OCI-LY7 (cell line): ENCODE measurements at regions not wholly inside any gene's neighbourhood (a gene's known extent, or its start where the extent isn't known, plus 50 kb on each side); places are given as distances from the start of the nearest gene placed in this dataset.

Experiments used
- BruUV-seq: library from RNA; stranded (reverse); fragments of 400-500 nt; replicated peaks from 2 replicates; lab custom pipeline; 2021; lab: Mats Ljungman, UMichigan
- CTCF ChIA-PET: fragments of 300-600 bp; sonication (Branson Sonifier 250); formaldehyde crosslinking; loops from one replicate; lab custom pipeline; 2022; ENCODE audit warnings: antibody characterized with exemption; ENCODE audit not compliant: unreplicated experiment; lab: Charles Lee
- POLR2A ChIA-PET: fragments of 300-600 bp; sonication (Branson Sonifier 250); formaldehyde crosslinking; loops from one replicate; lab custom pipeline; 2022; ENCODE audit warnings: antibody characterized with exemption; lab: Charles Lee
- DNase-seq: peaks from one replicate; pipeline ENCODE4 v3.0.0-alpha.2; 2015; ENCODE audit warnings: low spot score
- H2AFZ ChIP-seq: fragments of 200-600 bp; sonication (generic), shearing (Covaris generic); 2 replicates; pipeline ENCODE4 v1.6.1; 2014; ENCODE audit warnings: mild to moderate bottlenecking, antibody characterized with exemption, low read length, moderate library complexity
- H3K27ac ChIP-seq: fragments of 200-600 bp; sonication (generic); 2 replicates; pipeline ENCODE4 v1.5.1; 2014; ENCODE audit warnings: mixed run types, low read depth, mild to moderate bottlenecking, moderate library complexity, low read length, inconsistent platforms; ENCODE audit not compliant: poor library complexity, severe bottlenecking
- H3K36me3 ChIP-seq: fragments of 200-600 bp; sonication (generic); 2 replicates; pipeline ENCODE4 v1.6.1; 2014; ENCODE audit warnings: mild to moderate bottlenecking, antibody characterized with exemption, low read length, moderate library complexity, mixed read lengths; ENCODE audit not compliant: insufficient read depth
- H3K4me1 ChIP-seq: fragments of 200-600 bp; sonication (generic); 2 replicates; pipeline ENCODE4 v1.5.1; 2014; ENCODE audit warnings: mild to moderate bottlenecking, low read length; ENCODE audit not compliant: insufficient read depth, poor library complexity, severe bottlenecking
- H3K4me2 ChIP-seq: fragments of 200-600 bp; sonication (generic); 2 replicates; pipeline ENCODE4 v1.6.1; 2014; ENCODE audit warnings: mild to moderate bottlenecking, low read length
- H3K4me3 ChIP-seq: fragments of 200-600 bp; sonication (generic); 2 replicates; pipeline ENCODE4 v1.5.1; 2014; ENCODE audit warnings: mild to moderate bottlenecking, low read depth, low read length; ENCODE audit not compliant: poor library complexity, severe bottlenecking
- H3K79me2 ChIP-seq: fragments of 200-600 bp; sonication (generic); 2 replicates; pipeline ENCODE4 v1.6.1; 2016; ENCODE audit warnings: low read depth, mild to moderate bottlenecking, low read length, moderate library complexity, mixed read lengths; ENCODE audit not compliant: insufficient read depth
- H3K9me2 ChIP-seq: fragments of 200-600 bp; sonication (generic); 2 replicates; pipeline ENCODE4 v1.6.1; 2016; ENCODE audit warnings: mild to moderate bottlenecking, low read length, mixed read lengths; ENCODE audit not compliant: insufficient read depth
- H3K9me3 ChIP-seq: fragments of 200-600 bp; sonication (generic); 2 replicates; pipeline ENCODE4 v1.6.1; 2014; ENCODE audit warnings: mild to moderate bottlenecking, mixed run types, low read length, mixed read lengths
- H4K20me1 ChIP-seq: fragments of 200-600 bp; sonication (generic); 2 replicates; pipeline ENCODE4 v1.6.1; 2014; ENCODE audit warnings: mild to moderate bottlenecking, antibody characterized with exemption, low read length, moderate library complexity, mixed read lengths; ENCODE audit not compliant: insufficient read depth
- EZH2phosphoT487 ChIP-seq: fragments of 200-600 bp; sonication (generic); IDR thresholded peaks from 2 replicates; pipeline ENCODE4 v1.6.1; 2018; ENCODE audit warnings: low read depth, borderline replicate concordance, mild to moderate bottlenecking, mixed run types, antibody characterized with exemption, low read length, moderate library complexity, mixed read lengths
- intact Hi-C: fragments of 100-400 bp; cut with micrococcal nuclease; formaldehyde crosslinking; loops from one replicate; pipeline ENCODE4 v1.10.0; 2022; ENCODE audit not compliant: unreplicated experiment
- TF ChIP-seq, protein P1 (sequence below): fragments of 200-600 bp; sonication (generic); conservative IDR thresholded peaks from 2 replicates; pipeline ENCODE4 v1.5.1; 2014; ENCODE audit warnings: mild to moderate bottlenecking, antibody characterized with exemption, low read length, moderate library complexity, mixed read lengths

DNA sequence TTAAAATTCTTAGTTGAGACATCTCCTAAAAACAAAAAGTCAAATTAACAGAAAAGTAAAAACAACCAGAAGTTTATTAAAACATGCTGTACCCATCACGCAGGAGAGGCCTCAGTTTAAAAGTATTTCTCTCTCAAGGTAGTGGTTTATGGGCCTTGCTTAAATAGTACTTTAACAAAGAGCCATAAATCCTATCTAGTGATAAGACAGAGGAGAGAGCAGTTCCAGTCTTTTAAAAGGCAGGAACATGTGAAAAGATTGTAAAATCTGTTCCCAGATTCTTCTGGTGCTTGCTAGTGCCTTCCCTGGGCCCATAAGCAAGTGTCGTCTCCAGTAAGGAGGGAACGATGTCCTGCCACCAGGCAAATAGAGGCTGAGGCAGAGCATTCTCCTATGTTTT lies 476.3 kb upstream of the ADGRL3 start:
- no peak for DNase-seq
- no peaks in the 10 kb centered on the region for H3K9me3 ChIP-seq
- no TSS peak for BruUV-seq
- intact Hi-C loops: no loop called here
- no peaks in the 10 kb centered on the region for H4K20me1 ChIP-seq
- no peak overlapping the region for H2AFZ ChIP-seq
- no peak overlapping the region for H3K27ac ChIP-seq
- no peaks in the 10 kb centered on the region for H3K9me2 ChIP-seq
- no peaks in the 10 kb centered on the region for H3K36me3 ChIP-seq
- no peak overlapping the region for H3K4me2 ChIP-seq
- H3K4me1 ChIP-seq: no peaks in the 10 kb centered on the region
- no peaks in the 10 kb centered on the region for H3K79me2 ChIP-seq
- no peak for TF ChIP-seq EZH2phosphoT487
- TF ChIP-seq, protein P1, sequence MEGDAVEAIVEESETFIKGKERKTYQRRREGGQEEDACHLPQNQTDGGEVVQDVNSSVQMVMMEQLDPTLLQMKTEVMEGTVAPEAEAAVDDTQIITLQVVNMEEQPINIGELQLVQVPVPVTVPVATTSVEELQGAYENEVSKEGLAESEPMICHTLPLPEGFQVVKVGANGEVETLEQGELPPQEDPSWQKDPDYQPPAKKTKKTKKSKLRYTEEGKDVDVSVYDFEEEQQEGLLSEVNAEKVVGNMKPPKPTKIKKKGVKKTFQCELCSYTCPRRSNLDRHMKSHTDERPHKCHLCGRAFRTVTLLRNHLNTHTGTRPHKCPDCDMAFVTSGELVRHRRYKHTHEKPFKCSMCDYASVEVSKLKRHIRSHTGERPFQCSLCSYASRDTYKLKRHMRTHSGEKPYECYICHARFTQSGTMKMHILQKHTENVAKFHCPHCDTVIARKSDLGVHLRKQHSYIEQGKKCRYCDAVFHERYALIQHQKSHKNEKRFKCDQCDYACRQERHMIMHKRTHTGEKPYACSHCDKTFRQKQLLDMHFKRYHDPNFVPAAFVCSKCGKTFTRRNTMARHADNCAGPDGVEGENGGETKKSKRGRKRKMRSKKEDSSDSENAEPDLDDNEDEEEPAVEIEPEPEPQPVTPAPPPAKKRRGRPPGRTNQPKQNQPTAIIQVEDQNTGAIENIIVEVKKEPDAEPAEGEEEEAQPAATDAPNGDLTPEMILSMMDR: no peak
- no peak overlapping the region for H3K4me3 ChIP-seq
- CTCF ChIA-PET: no interaction called here
- POLR2A ChIA-PET: no interaction called here

GRCh38 chr4:60724623-60725022 lies 475.5 kb upstream of the ADGRL3 start:
- intact Hi-C loops: no loop called here
- Histone ChIP-seq H3K36me3 (no peaks in the 10 kb centered on the region), H3K9me3 (0 out of 2 replicates have a peak, but pooled peaks cover 5% of the 10 kb centered on the region), H3K9me2 (no peaks in the 10 kb centered on the region), H4K20me1 (no peaks in the 10 kb centered on the region), H3K79me2 (no peaks in the 10 kb centered on the region), H3K4me2 (no peak overlapping the region), H3K4me1 (no peaks in the 10 kb centered on the region), H3K4me3 (no peak overlapping the region), H3K27ac (no peak overlapping the region), H2AFZ (no peak overlapping the region)
- BruUV-seq: no TSS peak
- TF ChIP-seq, protein P1: no peak
- no peak for TF ChIP-seq EZH2phosphoT487
- CTCF ChIA-PET: no interaction called here
- no peak for DNase-seq
- POLR2A ChIA-PET: no interaction called here

DNA sequence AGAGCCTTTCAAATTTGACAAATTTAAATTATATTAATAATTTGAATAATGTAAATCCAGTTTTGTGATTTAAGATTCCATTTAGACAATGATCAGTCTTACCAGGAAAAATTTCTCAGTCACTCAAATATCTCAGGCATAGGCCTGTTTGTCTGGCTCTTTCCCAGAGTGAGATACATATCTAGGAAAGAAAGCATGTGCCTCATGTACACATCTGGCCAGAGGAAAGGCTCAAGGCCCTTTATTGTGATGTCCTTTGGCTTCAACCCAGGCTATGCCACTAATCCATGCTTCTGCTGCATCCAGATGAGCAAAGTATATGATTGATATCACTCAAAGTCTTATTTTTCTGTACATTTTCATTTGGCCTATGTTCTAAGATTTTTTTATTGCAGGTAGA lies 473.3 kb upstream of the ADGRL3 start:
- no peak overlapping the region for H3K4me2 ChIP-seq
- H3K36me3 ChIP-seq: no peaks in the 10 kb centered on the region
- no peak overlapping the region for H3K27ac ChIP-seq
- no peak for DNase-seq
- H3K4me1 ChIP-seq: no peaks in the 10 kb centered on the region
- no TSS peak for BruUV-seq
- no peaks in the 10 kb centered on the region for H3K9me2 ChIP-seq
- no peaks in the 10 kb centered on the region for H3K79me2 ChIP-seq
- ChIA-PET CTCF (no interaction called here), POLR2A (no interaction called here)
- H4K20me1 ChIP-seq: no peaks in the 10 kb centered on the region
- intact Hi-C loops: no loop called here
- TF ChIP-seq, protein P1: no peak
- no peak for TF ChIP-seq EZH2phosphoT487
- H3K9me3 ChIP-seq: 0 out of 2 replicates have a peak, but pooled peaks cover 5% of the 10 kb centered on the region
- H3K4me3 ChIP-seq: no peak overlapping the region
- H2AFZ ChIP-seq: no peak overlapping the region
